Upper lobe of left lung (tissue), 6 donors: ENCODE measurements at regions not wholly inside any gene's neighbourhood (a gene's known extent, or its start where the extent isn't known, plus 50 kb on each side); places are given as distances from the start of the nearest gene placed in this dataset.

Experiments used
- ATAC-seq, 2 donors: fragments of 200-7000 bp; cut with Tn5 transposase; one replicate each; pipeline ENCODE4 v1.9.1; 2022; ENCODE audit warnings: mild to moderate bottlenecking in 2 of 2, moderate library complexity in 2 of 2; ENCODE audit not compliant: low FRiP score in 2 of 2
- DNase-seq, 2 donors: peaks; one replicate each; pipeline ENCODE4 v3.0.0-alpha.2; 2019 to 2020
- H3K27ac ChIP-seq, 4 donors: fragments of 200-600 bp; sonication (generic); one replicate each; pipeline ENCODE4 v1.5.1; 2016 to 2019
- H3K27me3 ChIP-seq, 4 donors: fragments of 200-600 bp; sonication (generic); one replicate each; pipeline ENCODE4 v1.5.1; 2017 to 2019
- H3K36me3 ChIP-seq, 4 donors: fragments of 200-600 bp; sonication (generic); one replicate each; pipeline ENCODE4 v1.5.1; 2016 to 2019
- H3K4me1 ChIP-seq, 4 donors: fragments of 200-600 bp; sonication (generic); one replicate each; pipeline ENCODE4 v1.5.1; 2018 to 2019
- H3K4me3 ChIP-seq, 4 donors: fragments of 200-600 bp; sonication (generic); one replicate each; pipeline ENCODE4 v1.5.1; 2017 to 2019; ENCODE audit warnings: mild to moderate bottlenecking in 2 of 4, moderate library complexity in 1 of 4
- H3K9me3 ChIP-seq, 4 donors: fragments of 200-600 bp; sonication (generic); one replicate each; pipeline ENCODE4 v1.5.1; 2018 to 2019
- CTCF ChIP-seq, 6 experiments: fragments of 450-650 bp in 4 of 6; fragments of 200-600 bp in 2 of 6; sonication (generic) in 2 of 6; IDR thresholded peaks; one replicate each; pipeline ENCODE4 v1.5.1; 2016 to 2019; ENCODE audit warnings: antibody characterized with exemption in 6 of 6
- EP300 ChIP-seq, 4 donors: sonication (generic); formaldehyde crosslinking; IDR thresholded peaks; one replicate each; pipeline ENCODE4 v1.5.1; 2017; ENCODE audit warnings: antibody characterized with exemption in 4 of 4, control low read depth in 2 of 4
- POLR2A ChIP-seq, 4 donors: fragments of 450-650 bp; IDR thresholded peaks; one replicate each; pipeline ENCODE4 v1.5.1; 2016 to 2017; ENCODE audit warnings: antibody characterized with exemption in 4 of 4, mild to moderate bottlenecking in 2 of 4
- POLR2AphosphoS5 ChIP-seq, 2 donors: sonication (generic); formaldehyde crosslinking; IDR thresholded peaks; one replicate each; pipeline ENCODE4 v1.5.1; 2017; ENCODE audit warnings: antibody characterized with exemption in 2 of 2
- WGBS, 2 donors: methylation state at CpG; one replicate each; pipeline ENCODE4 v1.1.5; 2017 to 2018; 5-methylcytosine and 5-hydroxymethylcytosine counted together
- donor health status: DM: no; HTN: no; CAD: no; lungs with moderate emphysema.
- donor health status: DM: no; HTN: yes; CAD: no; lungs with severe emphysema.

GRCh38 chr1:47679826-47680225 is 242.0 kb downstream of the FOXD2 start:
- WGBS, 2 donors: 92 to 94% methylated on average over 6 to 7 of the region's 7 CpGs
- no peak overlapping the region for H3K4me3 ChIP-seq
- no peak for TF ChIP-seq EP300 (IDR thresholded peaks at IDR 0.05)
- TF ChIP-seq CTCF (IDR thresholded peaks at IDR 0.05): no peak
- no peak for TF ChIP-seq POLR2AphosphoS5 (IDR thresholded peaks at IDR 0.05)
- TF ChIP-seq POLR2A (IDR thresholded peaks at IDR 0.05): no peak
- DNase-seq: no peak
- H3K27me3 ChIP-seq: no peaks in the 10 kb centered on the region
- no peaks in the 10 kb centered on the region for H3K9me3 ChIP-seq
- no peaks in the 10 kb centered on the region for H3K36me3 ChIP-seq
- no peak for ATAC-seq
- no peaks in the 10 kb centered on the region for H3K4me1 ChIP-seq
- H3K27ac ChIP-seq: no peak overlapping the region

GRCh38 chr1:47680815-47681475 is 243.1 kb downstream of the FOXD2 start:
- Histone ChIP-seq H3K36me3 (no peaks in the 10 kb centered on the region), H3K4me3 (no peak overlapping the region), H3K27ac (no peak overlapping the region), H3K9me3 (no peaks in the 10 kb centered on the region), H3K4me1 (no peaks in the 10 kb centered on the region), H3K27me3 (no peaks in the 10 kb centered on the region)
- TF ChIP-seq EP300 (IDR thresholded peaks at IDR 0.05): no peak
- TF ChIP-seq POLR2A (IDR thresholded peaks at IDR 0.05): no peak
- no peak for TF ChIP-seq CTCF (IDR thresholded peaks at IDR 0.05)
- TF ChIP-seq POLR2AphosphoS5 (IDR thresholded peaks at IDR 0.05): no peak
- no peak for DNase-seq
- ATAC-seq: no peak
- WGBS, 2 donors: 88% methylated on average over 10 of the region's 10 CpGs

GRCh38 chr1:47681735-47682134 is 243.9 kb downstream of the FOXD2 start:
- H3K27me3 ChIP-seq: no peaks in the 10 kb centered on the region
- H3K4me1 ChIP-seq: no peaks in the 10 kb centered on the region
- H3K9me3 ChIP-seq: no peaks in the 10 kb centered on the region
- no peak overlapping the region for H3K4me3 ChIP-seq
- TF ChIP-seq POLR2A (IDR thresholded peaks at IDR 0.05) (no peak), POLR2AphosphoS5 (IDR thresholded peaks at IDR 0.05) (no peak), CTCF (IDR thresholded peaks at IDR 0.05) (no peak), EP300 (IDR thresholded peaks at IDR 0.05) (no peak)
- H3K36me3 ChIP-seq: no peaks in the 10 kb centered on the region
- ATAC-seq (no peak), DNase-seq (no peak)
- no peak overlapping the region for H3K27ac ChIP-seq
- 95 to 98% methylated on average over 4 of the region's 4 CpGs for WGBS, 2 donors

GRCh38 chr1:47682198-47682597 is 244.4 kb downstream of the FOXD2 start:
- ATAC-seq (no peak), DNase-seq (no peak)
- Histone ChIP-seq H3K4me1 (no peaks in the 10 kb centered on the region), H3K27me3 (no peaks in the 10 kb centered on the region), H3K9me3 (no peaks in the 10 kb centered on the region), H3K27ac (no peak overlapping the region), H3K36me3 (no peaks in the 10 kb centered on the region), H3K4me3 (no peak overlapping the region)
- no peak for TF ChIP-seq POLR2A (IDR thresholded peaks at IDR 0.05)
- TF ChIP-seq EP300 (IDR thresholded peaks at IDR 0.05): no peak
- WGBS, 2 donors: 83 to 86% methylated on average over 7 of the region's 7 CpGs

GRCh38 chr1:47682786-47683350 is 245.0 kb downstream of the FOXD2 start:
- DNase-seq (no peak), ATAC-seq (no peak)
- Histone ChIP-seq H3K9me3 (no peaks in the 10 kb centered on the region), H3K4me3 (no peak overlapping the region), H3K27ac (no peak overlapping the region), H3K4me1 (no peaks in the 10 kb centered on the region), H3K36me3 (no peaks in the 10 kb centered on the region), H3K27me3 (no peaks in the 10 kb centered on the region)
- 91 to 99% methylated on average over 6 of the region's 6 CpGs for WGBS, 2 donors
- TF ChIP-seq POLR2AphosphoS5 (IDR thresholded peaks at IDR 0.05) (no peak), EP300 (IDR thresholded peaks at IDR 0.05) (no peak), POLR2A (IDR thresholded peaks at IDR 0.05) (no peak), CTCF (IDR thresholded peaks at IDR 0.05) (no peak)
